ENCODE measurements at regions not wholly inside any gene's neighbourhood (a gene's known extent, or its start where the extent isn't known, plus 50 kb on each side); places are given as distances from the start of the nearest gene placed in this dataset.

DNA sequence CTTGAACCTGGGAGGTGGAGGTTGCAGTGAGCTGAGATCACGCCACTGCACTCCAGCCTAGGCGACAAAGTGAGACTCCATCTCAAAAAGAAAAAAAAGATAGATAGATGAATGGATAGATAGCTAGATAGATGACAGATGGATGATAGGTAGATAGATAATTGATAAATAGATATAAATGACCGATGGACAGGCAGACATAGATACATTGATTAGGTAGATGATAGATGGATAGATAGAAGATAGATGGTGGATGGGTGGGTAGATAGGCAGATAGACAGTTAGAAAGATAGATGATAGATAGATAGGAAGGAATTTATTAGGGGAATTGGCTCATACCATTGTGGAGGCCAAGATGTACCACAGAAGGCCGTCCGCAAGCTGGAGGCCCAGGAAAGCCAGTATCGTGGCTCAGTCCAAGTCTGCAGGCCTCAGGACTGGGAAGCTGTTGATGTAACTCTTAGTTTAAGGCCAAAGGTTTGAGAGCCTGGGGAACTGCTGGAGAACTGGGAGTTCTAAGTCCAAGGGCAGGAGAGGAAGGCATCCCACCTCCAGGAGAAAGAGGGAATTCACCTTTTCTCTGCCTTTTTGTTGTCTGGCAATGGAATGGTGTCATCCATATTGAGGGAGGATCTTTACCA is 156.1 kb downstream of the SEC14L1 start:
- TF ChIP-seq, protein P1, sequence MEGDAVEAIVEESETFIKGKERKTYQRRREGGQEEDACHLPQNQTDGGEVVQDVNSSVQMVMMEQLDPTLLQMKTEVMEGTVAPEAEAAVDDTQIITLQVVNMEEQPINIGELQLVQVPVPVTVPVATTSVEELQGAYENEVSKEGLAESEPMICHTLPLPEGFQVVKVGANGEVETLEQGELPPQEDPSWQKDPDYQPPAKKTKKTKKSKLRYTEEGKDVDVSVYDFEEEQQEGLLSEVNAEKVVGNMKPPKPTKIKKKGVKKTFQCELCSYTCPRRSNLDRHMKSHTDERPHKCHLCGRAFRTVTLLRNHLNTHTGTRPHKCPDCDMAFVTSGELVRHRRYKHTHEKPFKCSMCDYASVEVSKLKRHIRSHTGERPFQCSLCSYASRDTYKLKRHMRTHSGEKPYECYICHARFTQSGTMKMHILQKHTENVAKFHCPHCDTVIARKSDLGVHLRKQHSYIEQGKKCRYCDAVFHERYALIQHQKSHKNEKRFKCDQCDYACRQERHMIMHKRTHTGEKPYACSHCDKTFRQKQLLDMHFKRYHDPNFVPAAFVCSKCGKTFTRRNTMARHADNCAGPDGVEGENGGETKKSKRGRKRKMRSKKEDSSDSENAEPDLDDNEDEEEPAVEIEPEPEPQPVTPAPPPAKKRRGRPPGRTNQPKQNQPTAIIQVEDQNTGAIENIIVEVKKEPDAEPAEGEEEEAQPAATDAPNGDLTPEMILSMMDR (IDR thresholded peaks at IDR 0.05), result no peak
- TF ChIP-seq POLR2A (IDR thresholded peaks at IDR 0.05), result no peak
- no peak for TF ChIP-seq POLR2AphosphoS5 (IDR thresholded peaks at IDR 0.05)

All from breast epithelium (tissue), 3 donors.